ENCODE measurements at regions not wholly inside any gene's neighbourhood (a gene's known extent, or its start where the extent isn't known, plus 50 kb on each side); places are given as distances from the start of the nearest gene placed in this dataset.

- TF ChIP-seq CTCF (IDR thresholded peaks at IDR 0.05) (no peak), POLR2AphosphoS5 (IDR thresholded peaks at IDR 0.05) (no peak), EP300 (IDR thresholded peaks at IDR 0.05) (no peak)
Measured at GRCh38 chr20:39105551-39105950, 143.4 kb downstream of the DHX35 start.
